GM21576 (cell line): ENCODE measurements at regions not wholly inside any gene's neighbourhood (a gene's known extent, or its start where the extent isn't known, plus 50 kb on each side); places are given as distances from the start of the nearest gene placed in this dataset.

Experiments used
- ATAC-seq: cut with Tn5 transposase; IDR thresholded peaks from one replicate; pipeline ENCODE4 v1.9.1; 2021; ENCODE audit warnings: mild to moderate bottlenecking, moderate library complexity; ENCODE audit not compliant: unreplicated experiment

- no peak for ATAC-seq
Observed at GRCh38 chr16:9286930-9287329, 195.5 kb downstream of the HAPSTR1 start.

- ATAC-seq: no peak
Observed at GRCh38 chr16:9296271-9296590, 204.8 kb downstream of the HAPSTR1 start.

- no peak for ATAC-seq
Observed at GRCh38 chr16:9297437-9298113, 206.1 kb downstream of the HAPSTR1 start.

GRCh38 chr16:9300252-9300651 is 208.8 kb downstream of the HAPSTR1 start:
- ATAC-seq: no peak

- ATAC-seq: no peak
Observed at GRCh38 chr16:9302072-9302471, 210.6 kb downstream of the HAPSTR1 start.

- no peak for ATAC-seq
Observed at GRCh38 chr16:9306753-9307152, 215.3 kb downstream of the HAPSTR1 start.

GRCh38 chr16:9307446-9307845 is 216.0 kb downstream of the HAPSTR1 start:
- ATAC-seq: no peak

- no peak for ATAC-seq
Observed at GRCh38 chr16:9308356-9308801, 216.9 kb downstream of the HAPSTR1 start.

GRCh38 chr16:9308850-9309249 is 217.4 kb downstream of the HAPSTR1 start:
- ATAC-seq: no peak

- ATAC-seq: no peak
Observed at GRCh38 chr16:9309844-9310243, 218.4 kb downstream of the HAPSTR1 start.

GRCh38 chr16:9311303-9311954 is 220.0 kb downstream of the HAPSTR1 start:
- ATAC-seq: no peak

- ATAC-seq: no peak
Observed at GRCh38 chr16:9316008-9316407, 224.6 kb downstream of the HAPSTR1 start.

- no peak for ATAC-seq
Observed at GRCh38 chr16:9316615-9317014, 225.2 kb downstream of the HAPSTR1 start.

GRCh38 chr16:9318764-9319163 is 227.3 kb downstream of the HAPSTR1 start:
- no peak for ATAC-seq

GRCh38 chr16:9322769-9323168 is 231.3 kb downstream of the HAPSTR1 start:
- no peak for ATAC-seq

- no peak for ATAC-seq
Observed at GRCh38 chr16:9323170-9323569, 231.7 kb downstream of the HAPSTR1 start.

- ATAC-seq: no peak
Observed at GRCh38 chr16:9327253-9327652, 235.8 kb downstream of the HAPSTR1 start.

- no peak for ATAC-seq
Observed at GRCh38 chr16:9328411-9328810, 237.0 kb downstream of the HAPSTR1 start.

- ATAC-seq: no peak
Observed at GRCh38 chr16:9330095-9330494, 238.7 kb downstream of the HAPSTR1 start.

- ATAC-seq: no peak
Observed at GRCh38 chr16:9331503-9331902, 240.1 kb downstream of the HAPSTR1 start.

- no peak for ATAC-seq
Observed at GRCh38 chr16:9332574-9333148, 241.2 kb downstream of the HAPSTR1 start.

- no peak for ATAC-seq
Observed at GRCh38 chr16:9333469-9333868, 242.0 kb downstream of the HAPSTR1 start.
